Progenitor cell of endocrine pancreas (in vitro differentiated cells): ENCODE measurements at regions not wholly inside any gene's neighbourhood (a gene's known extent, or its start where the extent isn't known, plus 50 kb on each side); places are given as distances from the start of the nearest gene placed in this dataset.

ENCODE experiments used
- DNase-seq: peaks from one replicate; pipeline ENCODE4 v3.0.0; 2021; ENCODE audit warnings: low spot score; ENCODE audit not compliant: unreplicated experiment
- H3K27ac Mint-ChIP-seq: 2 replicates; pipeline ENCODE4 v1.8.0; 2021; ENCODE audit warnings: mild to moderate bottlenecking, moderate library complexity, mixed read lengths
- H3K27me3 Mint-ChIP-seq: 2 replicates; pipeline ENCODE4 v1.8.0; 2021; ENCODE audit warnings: mixed read lengths
- H3K36me3 Mint-ChIP-seq: 2 replicates; pipeline ENCODE4 v1.8.0; 2022; ENCODE audit warnings: mixed read lengths; ENCODE audit not compliant: insufficient read depth
- H3K4me1 Mint-ChIP-seq: 2 replicates; pipeline ENCODE4 v1.8.0; 2021; ENCODE audit warnings: low read depth, mixed read lengths
- H3K4me3 Mint-ChIP-seq: 2 replicates; pipeline ENCODE4 v1.8.0; 2021; ENCODE audit warnings: low read depth, mild to moderate bottlenecking, moderate library complexity, mixed read lengths
- H3K9me3 Mint-ChIP-seq: 2 replicates; pipeline ENCODE4 v1.8.0; 2021; ENCODE audit warnings: low read depth, mixed read lengths
- CTCF ChIP-seq: fragments of 200-600 bp; sonication (generic); IDR thresholded peaks from one replicate; pipeline ENCODE4 v1.5.0; 2021; ENCODE audit warnings: antibody characterized with exemption, mild to moderate bottlenecking; ENCODE audit not compliant: unreplicated experiment

GRCh38 chr3:163812006-163812405, 1266.3 kb downstream of the SI start:
- peaks cover 8% of the 10 kb centered on the region for H3K9me3 Mint-ChIP-seq
- no peak for DNase-seq
- no peaks in the 10 kb centered on the region for H3K36me3 Mint-ChIP-seq
- TF ChIP-seq CTCF = no peak
- no peak overlapping the region for H3K27ac Mint-ChIP-seq
- peaks cover 5% of the 10 kb centered on the region for H3K4me1 Mint-ChIP-seq
- H3K4me3 Mint-ChIP-seq = no peak overlapping the region
- H3K27me3 Mint-ChIP-seq = no peaks in the 10 kb centered on the region

GRCh38 chr3:163809540-163809993, 1268.7 kb downstream of the SI start:
- H3K36me3 Mint-ChIP-seq = no peaks in the 10 kb centered on the region
- peaks cover 5% of the 10 kb centered on the region for H3K4me1 Mint-ChIP-seq
- TF ChIP-seq CTCF = no peak
- no peaks in the 10 kb centered on the region for H3K27me3 Mint-ChIP-seq
- DNase-seq = no peak
- no peak overlapping the region for H3K4me3 Mint-ChIP-seq
- no peaks in the 10 kb centered on the region for H3K9me3 Mint-ChIP-seq
- H3K27ac Mint-ChIP-seq = no peak overlapping the region

- H3K9me3 Mint-ChIP-seq = peaks cover 10% of the 10 kb centered on the region
- TF ChIP-seq CTCF = no peak
- H3K27me3 Mint-ChIP-seq = no peaks in the 10 kb centered on the region
- no peak overlapping the region for H3K4me3 Mint-ChIP-seq
- no peak overlapping the region for H3K27ac Mint-ChIP-seq
- no peak for DNase-seq
- no peaks in the 10 kb centered on the region for H3K36me3 Mint-ChIP-seq
- peaks cover 7% of the 10 kb centered on the region for H3K4me1 Mint-ChIP-seq
These were observed 1291.9 kb downstream of the SI start for GRCh38 chr3:163786416-163786815.

- no peak overlapping the region for H3K27ac Mint-ChIP-seq
- H3K27me3 Mint-ChIP-seq = no peaks in the 10 kb centered on the region
- peaks cover 15% of the 10 kb centered on the region for H3K9me3 Mint-ChIP-seq
- H3K4me3 Mint-ChIP-seq = no peak overlapping the region
- peak; percentile 58 for TF ChIP-seq CTCF
- no peaks in the 10 kb centered on the region for H3K36me3 Mint-ChIP-seq
- DNase-seq = no peak
- H3K4me1 Mint-ChIP-seq = peaks cover 7% of the 10 kb centered on the region
These were observed 1292.6 kb downstream of the SI start for GRCh38 chr3:163785693-163786092.

- no peak overlapping the region for H3K4me3 Mint-ChIP-seq
- H3K36me3 Mint-ChIP-seq = no peaks in the 10 kb centered on the region
- H3K4me1 Mint-ChIP-seq = peaks cover 11% of the 10 kb centered on the region
- TF ChIP-seq CTCF = peak; percentile 65
- peaks cover 13% of the 10 kb centered on the region for H3K9me3 Mint-ChIP-seq
- DNase-seq = no peak
- H3K27ac Mint-ChIP-seq = peak overlapping the region; percentile 59
- peaks cover 2% of the 10 kb centered on the region for H3K27me3 Mint-ChIP-seq
These were observed 1298.6 kb downstream of the SI start for GRCh38 chr3:163779396-163780344.
